Upper lobe of right lung (tissue), 1 donor: ENCODE measurements at regions not wholly inside any gene's neighbourhood (a gene's known extent, or its start where the extent isn't known, plus 50 kb on each side); places are given as distances from the start of the nearest gene placed in this dataset.

Experiments
- ATAC-seq: fragments of 200-7000 bp; cut with Tn5 transposase; one replicate; pipeline ENCODE4 v1.9.1; 2020; ENCODE audit warnings: mild to moderate bottlenecking, moderate library complexity
- DNase-seq: peaks from one replicate; pipeline ENCODE4 v3.0.0-alpha.2; 2020
- H3K27ac ChIP-seq: fragments of 200-600 bp; one replicate; pipeline ENCODE4 v1.8.0; 2022
- H3K27me3 ChIP-seq: fragments of 200-600 bp; one replicate; pipeline ENCODE4 v1.8.0; 2022; ENCODE audit warnings: mild to moderate bottlenecking
- H3K36me3 ChIP-seq: fragments of 200-600 bp; one replicate; pipeline ENCODE4 v1.8.0; 2022
- H3K4me1 ChIP-seq: fragments of 200-600 bp; one replicate; pipeline ENCODE4 v1.8.0; 2022
- H3K4me3 ChIP-seq: fragments of 200-600 bp; one replicate; pipeline ENCODE4 v1.8.0; 2022; ENCODE audit warnings: mild to moderate bottlenecking
- H3K9me3 ChIP-seq: fragments of 200-600 bp; one replicate; pipeline ENCODE4 v1.8.0; 2022
- intact Hi-C: fragments of 100-400 bp; cut with DNase I; formaldehyde crosslinking; loops from one replicate; pipeline ENCODE4 v1.11.0; 2022
- TF ChIP-seq, protein P1 (sequence below): fragments of 200-600 bp; IDR thresholded peaks from one replicate; pipeline ENCODE4 v1.8.0; 2022; ENCODE audit warnings: antibody characterized with exemption
- donor health status: DM: no; HTN: yes; CAD: no; lungs with severe emphysema.

DNA sequence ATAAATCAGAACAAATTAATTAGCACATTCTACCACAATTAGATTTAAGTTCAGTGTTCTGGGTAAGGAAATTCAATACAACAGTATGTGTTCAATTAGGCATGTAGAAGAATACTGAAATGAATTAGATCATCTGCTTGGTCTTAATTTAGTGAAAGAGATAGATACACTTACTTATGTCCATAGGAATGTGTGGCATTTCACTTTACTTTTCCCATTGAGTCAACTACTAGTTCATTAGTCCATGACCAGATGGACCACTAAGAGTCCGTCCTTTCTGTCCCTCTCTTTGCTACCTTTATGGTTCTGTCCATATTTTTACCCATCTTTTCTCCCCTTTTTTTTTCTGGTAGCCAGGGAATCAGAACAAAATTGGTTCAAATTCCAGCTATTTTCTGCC, 276.9 kb downstream of the OSTF1 start:
- Histone ChIP-seq H3K27me3 (no peaks in the 10 kb centered on the region), H3K36me3 (no peaks in the 10 kb centered on the region), H3K27ac (no peak overlapping the region), H3K9me3 (no peaks in the 10 kb centered on the region), H3K4me3 (no peak overlapping the region), H3K4me1 (no peaks in the 10 kb centered on the region)
- TF ChIP-seq, protein P1, sequence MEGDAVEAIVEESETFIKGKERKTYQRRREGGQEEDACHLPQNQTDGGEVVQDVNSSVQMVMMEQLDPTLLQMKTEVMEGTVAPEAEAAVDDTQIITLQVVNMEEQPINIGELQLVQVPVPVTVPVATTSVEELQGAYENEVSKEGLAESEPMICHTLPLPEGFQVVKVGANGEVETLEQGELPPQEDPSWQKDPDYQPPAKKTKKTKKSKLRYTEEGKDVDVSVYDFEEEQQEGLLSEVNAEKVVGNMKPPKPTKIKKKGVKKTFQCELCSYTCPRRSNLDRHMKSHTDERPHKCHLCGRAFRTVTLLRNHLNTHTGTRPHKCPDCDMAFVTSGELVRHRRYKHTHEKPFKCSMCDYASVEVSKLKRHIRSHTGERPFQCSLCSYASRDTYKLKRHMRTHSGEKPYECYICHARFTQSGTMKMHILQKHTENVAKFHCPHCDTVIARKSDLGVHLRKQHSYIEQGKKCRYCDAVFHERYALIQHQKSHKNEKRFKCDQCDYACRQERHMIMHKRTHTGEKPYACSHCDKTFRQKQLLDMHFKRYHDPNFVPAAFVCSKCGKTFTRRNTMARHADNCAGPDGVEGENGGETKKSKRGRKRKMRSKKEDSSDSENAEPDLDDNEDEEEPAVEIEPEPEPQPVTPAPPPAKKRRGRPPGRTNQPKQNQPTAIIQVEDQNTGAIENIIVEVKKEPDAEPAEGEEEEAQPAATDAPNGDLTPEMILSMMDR, result no peak
- DNase-seq, result no peak
- ATAC-seq, result no peak
- intact Hi-C loops, result no loop called here

DNA sequence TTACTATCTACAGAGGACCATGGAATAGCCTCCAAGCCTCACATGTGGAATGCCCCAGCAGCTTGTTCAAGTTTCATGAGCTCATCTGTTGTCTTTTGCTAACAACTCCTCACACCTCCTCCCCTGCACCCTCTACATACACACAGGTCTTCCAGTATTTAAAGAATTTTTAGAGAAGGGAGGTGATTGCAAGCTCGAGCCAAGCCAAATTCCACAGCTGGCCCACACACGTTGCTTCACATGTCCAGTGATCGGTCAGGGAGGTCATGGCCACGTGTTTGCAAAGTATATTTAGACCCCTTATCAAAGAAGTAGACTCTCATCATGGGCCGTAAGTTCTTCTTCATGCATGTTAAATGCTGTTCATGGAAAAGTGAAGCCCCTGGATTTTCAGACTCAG, 281.7 kb downstream of the OSTF1 start:
- no peaks in the 10 kb centered on the region for H3K27me3 ChIP-seq
- DNase-seq, result no peak
- TF ChIP-seq, protein P1, result no peak
- H3K9me3 ChIP-seq, result no peaks in the 10 kb centered on the region
- no peak overlapping the region for H3K27ac ChIP-seq
- no peaks in the 10 kb centered on the region for H3K4me1 ChIP-seq
- no peak for ATAC-seq
- H3K4me3 ChIP-seq, result no peak overlapping the region
- intact Hi-C loops, result no loop called here
- H3K36me3 ChIP-seq, result no peaks in the 10 kb centered on the region

DNA sequence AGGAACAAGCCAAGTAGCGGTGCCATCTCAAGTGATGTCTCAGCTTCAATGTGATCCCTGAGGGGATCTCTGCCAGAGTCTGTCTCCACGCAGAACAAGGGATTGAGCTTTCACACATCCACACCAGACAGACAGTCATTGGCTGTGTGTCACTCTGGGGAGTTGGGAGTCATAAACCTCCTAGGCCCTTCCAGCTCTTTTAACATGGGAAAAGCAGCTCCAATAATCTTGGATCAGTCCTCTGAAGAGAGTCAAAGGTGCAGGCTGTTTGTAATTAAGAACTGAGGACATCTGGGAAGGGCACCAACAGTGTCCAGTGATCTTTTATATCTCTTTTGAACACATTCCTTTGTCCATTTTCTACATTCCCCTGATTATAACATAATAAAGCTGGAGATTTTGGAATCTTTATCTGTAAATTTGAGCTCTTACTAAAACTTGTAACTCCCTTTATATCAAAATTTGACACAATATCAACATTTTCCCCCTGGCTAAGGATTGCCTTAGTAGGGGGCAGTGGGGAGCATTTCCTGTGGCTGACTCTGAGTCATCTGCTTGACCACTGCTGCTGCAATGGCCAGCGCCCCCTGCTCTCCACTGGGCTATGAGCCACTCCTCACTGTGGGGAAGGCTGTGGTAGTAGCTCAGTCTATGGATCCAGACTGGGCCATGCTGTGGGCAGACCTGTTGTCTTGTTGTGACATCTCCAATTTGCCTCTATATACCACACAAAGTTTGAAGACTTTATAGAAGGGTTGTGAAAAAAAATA, 284.4 kb downstream of the OSTF1 start:
- Histone ChIP-seq H3K4me1 (peaks cover 6% of the 10 kb centered on the region), H3K27me3 (no peaks in the 10 kb centered on the region), H3K9me3 (no peaks in the 10 kb centered on the region), H3K36me3 (no peaks in the 10 kb centered on the region), H3K27ac (peak overlapping the region; percentile 21), H3K4me3 (no peak overlapping the region)
- ATAC-seq (peak; percentile 72), DNase-seq (no peak)
- intact Hi-C loops, result no loop called here
- TF ChIP-seq, protein P1, result peak; percentile 15

DNA sequence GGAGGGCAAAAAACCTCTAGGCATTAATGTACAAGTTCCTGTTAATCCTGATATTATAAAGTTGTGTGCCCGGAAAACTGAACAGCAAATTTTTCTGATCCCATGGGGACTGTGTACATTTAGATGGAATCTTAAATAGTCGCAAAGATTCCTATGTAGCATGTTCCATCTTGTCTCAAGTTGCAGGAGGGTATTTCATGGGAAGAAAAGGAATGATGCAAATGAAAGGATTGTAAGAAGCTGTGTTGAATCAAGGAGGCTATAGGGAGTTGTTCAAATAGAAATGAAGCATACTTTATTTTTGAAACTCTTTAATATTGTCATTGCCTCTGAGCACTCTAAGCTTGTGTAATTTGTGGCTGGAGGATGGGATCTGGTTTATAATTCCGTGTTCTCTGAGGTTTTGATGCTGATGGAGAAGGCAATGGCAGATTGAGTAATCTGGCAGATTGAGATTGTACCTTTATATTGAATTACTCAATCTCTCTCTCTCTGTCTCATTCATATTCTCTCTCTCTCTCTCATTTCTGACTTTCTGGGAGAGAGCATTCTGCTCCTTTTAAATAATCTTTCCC, 288.5 kb downstream of the OSTF1 start:
- Histone ChIP-seq H3K27me3 (no peaks in the 10 kb centered on the region), H3K9me3 (no peaks in the 10 kb centered on the region), H3K27ac (peak overlapping the region; percentile 25), H3K4me3 (no peak overlapping the region), H3K36me3 (no peaks in the 10 kb centered on the region), H3K4me1 (peaks cover 6% of the 10 kb centered on the region)
- intact Hi-C loops, result no loop called here
- DNase-seq, result no peak
- no peak for ATAC-seq
- TF ChIP-seq, protein P1, result no peak

DNA sequence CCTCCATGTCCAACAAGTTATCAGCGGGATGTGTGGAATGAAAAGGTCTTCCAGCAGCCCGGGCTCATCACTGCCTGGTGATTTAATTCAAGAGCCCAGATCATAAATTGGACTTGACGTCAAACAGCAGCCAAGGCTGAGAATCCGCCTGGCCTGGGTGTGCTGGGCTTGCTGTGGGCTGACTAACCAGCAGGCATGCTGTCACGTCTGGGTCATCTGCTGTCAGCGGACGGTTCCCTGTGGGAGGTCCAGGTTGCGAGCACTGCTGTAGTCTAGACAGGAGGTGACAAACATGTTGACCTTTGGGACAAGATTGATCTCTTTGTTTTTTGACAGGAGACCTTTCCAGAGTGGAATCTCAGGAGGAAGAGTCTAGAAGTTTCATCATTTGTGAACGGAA, 289.7 kb downstream of the OSTF1 start:
- no peak overlapping the region for H3K4me3 ChIP-seq
- no peaks in the 10 kb centered on the region for H3K27me3 ChIP-seq
- H3K9me3 ChIP-seq, result no peaks in the 10 kb centered on the region
- H3K4me1 ChIP-seq, result peaks cover 6% of the 10 kb centered on the region
- TF ChIP-seq, protein P1, result no peak
- H3K27ac ChIP-seq, result no peak overlapping the region
- DNase-seq (peak; percentile 69), ATAC-seq (peak; percentile 80)
- intact Hi-C loops, result no loop called here
- no peaks in the 10 kb centered on the region for H3K36me3 ChIP-seq
